ENCODE measurements at regions not wholly inside any gene's neighbourhood (a gene's known extent, or its start where the extent isn't known, plus 50 kb on each side); places are given as distances from the start of the nearest gene placed in this dataset.

DNA sequence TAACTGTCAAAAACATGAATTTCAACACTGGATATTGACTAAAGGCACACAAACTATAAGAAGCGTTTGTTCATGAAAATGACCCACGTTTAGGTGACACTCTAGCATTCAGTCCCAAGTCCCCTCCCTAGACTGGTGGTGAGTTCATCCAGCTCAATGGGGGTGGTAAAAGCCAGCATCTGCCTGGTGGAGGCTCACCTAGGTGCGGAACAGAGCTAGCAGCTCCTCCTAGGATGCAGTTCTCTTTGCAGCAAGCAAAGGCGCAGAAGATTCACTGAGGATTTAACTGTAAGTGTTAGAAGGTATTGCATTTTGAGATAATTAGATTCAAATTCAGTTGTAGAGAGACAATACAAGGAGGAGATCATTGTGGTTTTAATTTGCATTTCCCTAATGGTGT lies 87.6 kb downstream of the VSTM2A start:
- DNase-seq (ENCODE audit: low spot score): no peak

DNA sequence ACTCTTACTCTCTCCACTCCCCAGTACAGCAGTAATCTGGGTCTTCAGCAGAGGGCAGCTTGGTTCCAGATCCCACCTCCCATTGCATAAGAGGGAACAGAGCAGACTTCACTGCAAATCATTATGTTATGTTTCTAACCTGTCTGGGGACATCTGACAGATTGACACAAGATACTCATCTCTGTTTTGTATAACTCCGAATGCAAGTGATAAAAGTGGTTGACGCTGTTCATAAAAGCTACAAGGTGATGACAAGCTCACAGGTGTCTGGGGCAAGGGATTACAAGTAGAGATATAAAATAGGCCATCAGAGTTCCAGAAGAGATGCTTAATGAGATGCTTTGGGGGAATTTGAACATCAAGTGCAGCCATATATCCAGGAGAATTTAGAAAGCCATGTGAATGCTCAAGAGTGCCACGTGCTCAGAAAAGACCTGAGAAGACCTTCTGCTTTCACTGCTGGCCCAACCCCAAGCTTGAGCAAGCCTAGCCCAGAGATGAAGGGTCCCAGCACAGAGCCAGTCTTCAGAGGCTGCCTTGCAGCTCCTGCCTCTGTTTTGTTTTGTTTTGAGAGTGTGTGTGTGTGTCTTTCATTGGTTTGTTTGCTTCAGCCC lies 80.6 kb downstream of the VSTM2A start:
- no peak for DNase-seq (ENCODE audit: low spot score)
